GM19035 (cell line): ENCODE measurements at regions not wholly inside any gene's neighbourhood (a gene's known extent, or its start where the extent isn't known, plus 50 kb on each side); places are given as distances from the start of the nearest gene placed in this dataset.

Source experiments
- ATAC-seq: cut with Tn5 transposase; IDR thresholded peaks from one replicate; pipeline ENCODE4 v1.9.1; 2021; ENCODE audit not compliant: unreplicated experiment

DNA sequence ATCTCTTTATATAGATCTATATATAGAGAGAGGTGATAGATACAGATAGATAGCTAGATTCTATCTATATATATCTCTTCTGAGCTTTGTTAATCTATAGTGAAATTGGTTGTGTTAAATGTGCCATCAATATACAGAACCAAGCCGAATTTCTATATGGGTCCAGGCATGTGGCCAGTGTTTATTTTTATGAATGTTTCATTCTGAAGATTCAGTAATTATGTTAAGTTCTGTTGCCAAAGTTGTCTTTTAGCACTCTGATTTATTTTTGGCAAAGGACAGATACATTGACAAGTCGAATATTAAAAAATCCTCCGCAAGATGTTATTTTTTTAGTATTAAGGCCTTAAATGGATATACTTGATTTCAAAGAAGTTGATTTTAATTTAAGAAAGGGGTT, 190.4 kb upstream of the HTR2A start:
- ATAC-seq, result no peak

DNA sequence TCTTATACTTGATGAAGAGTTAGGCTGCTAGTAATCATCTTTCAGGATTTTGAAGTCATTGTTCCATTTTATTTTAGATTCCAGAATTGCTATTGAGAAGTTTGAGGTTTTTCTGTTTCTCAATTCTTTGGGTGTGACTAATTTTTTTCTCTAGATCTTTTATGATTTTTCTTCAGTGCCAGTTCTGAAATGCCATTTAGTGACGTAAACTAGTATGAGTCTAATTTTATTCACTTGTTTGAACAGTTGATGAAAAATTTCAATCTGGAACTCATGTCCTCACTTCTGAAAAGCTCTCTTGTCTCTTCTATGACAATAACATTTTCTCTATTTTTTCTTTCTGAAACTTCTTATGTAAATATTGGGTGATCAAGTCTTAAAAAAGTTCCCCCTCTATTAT, 188.5 kb upstream of the HTR2A start:
- no peak for ATAC-seq

DNA sequence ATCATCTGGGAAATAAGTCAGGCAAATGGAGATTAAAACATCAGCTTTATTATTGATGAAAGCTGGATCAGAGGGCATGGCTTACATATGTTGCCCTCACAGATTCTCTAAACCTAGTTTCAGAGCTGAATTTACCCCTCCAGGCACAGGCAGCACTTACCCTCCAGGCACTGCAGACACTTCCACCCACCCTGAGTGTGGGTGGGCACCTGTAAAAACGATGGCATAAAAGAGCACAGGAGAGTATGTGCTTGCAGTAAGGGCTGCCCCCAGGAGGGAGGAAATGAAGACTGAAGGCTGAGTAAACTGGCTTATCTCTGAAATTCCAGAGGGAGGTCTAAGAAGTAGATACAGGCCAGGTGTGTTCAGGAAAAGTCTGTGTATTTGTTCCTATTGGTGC, 185.0 kb upstream of the HTR2A start:
- no peak for ATAC-seq

DNA sequence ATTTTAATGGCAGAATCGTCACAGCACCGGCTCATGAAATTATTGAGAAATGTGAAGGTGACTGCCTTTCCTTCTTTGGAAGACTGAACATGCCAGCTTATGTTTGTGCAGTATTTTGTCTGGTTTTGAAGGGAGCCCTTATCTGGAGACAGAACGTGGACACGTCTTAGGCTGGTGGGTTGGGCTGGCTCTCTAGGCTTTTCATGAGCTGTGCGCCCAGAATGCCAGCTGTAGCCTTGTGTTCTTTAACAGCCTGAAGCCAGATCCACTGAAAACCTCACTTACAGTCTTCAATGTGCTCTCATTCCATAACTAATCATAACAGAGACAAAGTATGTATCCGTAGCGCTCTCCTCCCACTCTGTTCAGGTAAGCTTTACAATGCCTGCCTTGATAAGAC, 184.4 kb upstream of the HTR2A start:
- ATAC-seq, result no peak

DNA sequence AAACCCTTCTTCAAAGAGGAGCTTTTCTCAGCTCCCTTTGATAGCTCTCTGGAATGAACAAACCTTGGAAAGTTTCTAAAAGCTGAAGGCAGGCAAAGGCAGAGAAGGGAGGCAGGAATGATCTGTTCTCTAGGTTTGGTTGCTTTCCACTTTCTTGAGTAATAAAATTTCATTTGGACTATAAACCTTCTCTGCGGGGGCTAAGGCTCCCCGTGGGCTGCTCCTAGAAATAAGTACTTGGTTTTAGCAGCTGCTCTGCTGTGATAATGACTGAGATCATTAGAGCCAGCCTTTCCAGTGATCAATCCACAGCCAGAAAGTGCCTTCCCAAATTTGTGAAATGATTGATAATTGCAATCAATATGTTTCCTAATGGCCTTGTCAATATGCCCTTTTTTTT, 183.8 kb upstream of the HTR2A start:
- ATAC-seq, result no peak

DNA sequence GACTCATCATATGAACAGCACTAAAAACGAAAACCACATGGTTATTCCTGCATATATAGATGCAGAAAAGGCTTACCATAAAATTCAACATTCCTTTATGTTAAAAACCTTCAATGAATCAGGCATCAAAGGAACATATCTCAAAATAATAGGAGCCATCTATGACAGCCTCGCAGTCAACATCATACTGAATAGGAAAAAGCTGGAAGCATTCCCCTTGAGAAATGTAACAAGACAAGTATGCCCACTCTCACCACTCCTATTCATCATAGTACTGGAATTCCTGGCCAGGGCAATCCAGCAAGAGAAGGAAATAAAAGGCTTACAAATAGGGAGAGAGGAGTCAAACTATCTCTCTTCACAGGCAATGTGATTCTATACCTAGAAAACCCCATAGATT, 179.6 kb upstream of the HTR2A start:
- ATAC-seq, result no peak

DNA sequence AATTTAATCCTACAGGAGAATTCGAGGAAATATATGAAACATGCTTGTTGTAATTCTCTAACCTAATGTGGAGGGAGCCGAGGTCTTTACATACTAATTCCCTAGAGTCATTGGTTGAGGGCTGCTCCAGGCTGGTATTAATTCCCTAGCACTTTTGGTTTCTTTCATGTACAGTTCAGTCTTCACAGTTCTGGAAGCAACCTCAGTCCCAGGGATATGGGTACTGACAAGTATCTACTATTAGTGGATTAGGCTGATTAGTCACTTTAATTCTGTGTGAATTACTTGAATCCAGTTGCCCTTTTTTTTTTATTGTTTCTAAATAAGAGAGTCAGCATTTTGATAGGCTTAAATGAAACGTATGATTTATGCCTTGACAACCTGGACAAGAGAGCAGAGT, 172.3 kb upstream of the HTR2A start:
- no peak for ATAC-seq

DNA sequence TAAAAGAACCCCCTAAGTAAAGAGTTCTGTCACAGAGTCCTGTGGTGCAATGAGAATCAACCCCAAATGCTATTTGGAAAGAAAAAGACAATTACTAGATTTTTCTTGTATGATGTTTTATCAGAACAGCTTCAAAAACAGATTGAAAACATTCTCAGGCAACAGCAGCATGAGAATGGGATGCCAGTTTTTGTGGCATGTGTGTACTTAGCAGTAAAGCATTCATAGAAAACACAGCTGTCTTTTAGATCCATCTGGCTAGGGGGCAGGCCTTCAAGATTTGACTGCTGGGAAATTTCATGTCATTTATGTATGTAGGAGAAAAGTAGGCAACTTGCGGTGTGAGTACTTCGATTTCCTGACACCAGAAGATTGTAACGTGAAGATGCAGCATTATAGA, 170.5 kb upstream of the HTR2A start:
- no peak for ATAC-seq

DNA sequence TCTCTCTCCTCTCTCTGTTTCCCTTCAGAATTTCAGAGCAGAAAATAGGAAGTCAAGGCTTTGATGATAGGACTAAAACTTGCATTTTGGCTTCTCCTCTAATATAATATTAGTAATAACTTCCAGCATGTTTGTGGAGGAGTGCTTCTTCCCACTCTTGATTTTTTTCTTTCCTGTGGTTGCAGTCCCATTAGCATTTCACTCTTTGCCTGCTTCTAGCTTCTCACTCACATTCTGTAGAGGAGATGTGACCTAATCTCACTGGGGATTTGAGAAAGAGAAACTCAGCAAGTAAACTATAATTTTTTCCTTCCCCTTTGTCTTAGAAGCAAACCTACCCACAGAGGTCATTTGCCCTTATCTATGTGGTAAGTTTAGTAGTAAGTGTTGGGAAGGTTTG, 169.4 kb upstream of the HTR2A start:
- no peak for ATAC-seq

DNA sequence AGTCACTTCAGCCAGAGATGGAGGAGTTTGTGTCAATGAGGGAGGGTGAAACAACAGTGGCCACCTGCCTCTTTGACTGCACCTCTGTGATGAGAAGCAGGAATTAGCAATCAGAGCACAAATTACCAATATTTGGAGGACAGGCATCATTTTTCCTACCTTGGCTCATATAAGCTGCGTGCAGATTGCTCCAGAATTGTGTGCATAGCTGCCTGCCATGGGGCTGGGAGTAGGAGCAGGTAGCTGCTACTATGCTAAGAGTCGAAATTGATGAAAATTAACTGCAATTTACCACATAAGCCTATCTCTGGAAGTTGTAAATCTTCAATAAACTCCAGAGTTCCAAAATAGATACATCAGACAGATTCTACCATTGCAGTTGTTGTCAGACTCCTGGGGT, 167.5 kb upstream of the HTR2A start:
- ATAC-seq, result no peak

DNA sequence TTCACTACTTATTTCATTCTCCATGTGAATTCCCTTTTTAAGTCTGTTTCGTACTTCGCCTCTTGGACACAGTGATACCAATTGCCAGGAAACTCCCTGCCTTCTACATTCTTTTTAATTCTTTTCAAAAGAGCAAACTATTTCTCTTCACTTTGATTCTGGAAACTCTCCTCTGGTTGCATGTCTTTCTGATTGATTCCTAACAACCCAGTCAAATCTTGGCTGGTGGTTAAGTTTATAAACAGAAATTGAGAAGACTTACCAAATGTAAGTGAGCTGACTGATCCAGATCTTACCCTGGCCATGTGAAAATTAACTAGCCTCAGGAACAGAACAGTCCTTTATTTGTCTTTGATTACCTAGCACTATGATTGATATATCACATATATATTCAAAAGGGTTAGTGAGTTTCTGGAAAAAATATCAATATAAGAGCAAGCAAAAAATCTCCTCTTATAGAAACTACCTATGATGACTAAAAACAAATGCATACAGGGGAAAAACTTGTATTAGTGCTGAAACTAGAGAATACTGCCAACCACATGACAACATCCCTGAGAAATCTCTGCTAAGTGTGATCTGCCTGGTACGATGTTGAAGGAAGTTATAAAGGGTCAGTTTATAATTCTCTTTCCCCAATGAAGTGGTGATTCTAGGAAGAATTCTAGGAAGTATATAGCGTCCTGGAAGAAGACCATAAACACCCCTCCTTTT, 152.6 kb upstream of the HTR2A start:
- ATAC-seq, result no peak

DNA sequence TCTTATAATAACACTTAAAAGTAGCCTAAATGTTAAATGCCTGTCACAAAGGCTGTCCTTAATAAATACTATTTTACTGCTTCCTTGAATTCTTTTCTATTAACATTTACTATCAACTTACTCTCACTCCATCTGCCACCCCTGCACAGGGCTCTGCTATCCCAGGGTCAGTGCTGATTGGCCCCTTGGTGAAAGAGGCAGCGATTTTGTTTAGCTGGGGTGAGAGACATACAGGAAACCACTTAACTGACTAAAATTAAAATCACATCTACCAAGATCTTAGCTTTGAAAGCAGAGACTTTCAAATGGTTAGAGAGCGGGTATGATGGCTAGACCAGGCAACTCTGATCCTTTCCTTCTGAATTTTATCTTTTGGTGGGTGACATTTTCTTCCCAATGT, 149.9 kb upstream of the HTR2A start:
- peak; percentile 84 for ATAC-seq

DNA sequence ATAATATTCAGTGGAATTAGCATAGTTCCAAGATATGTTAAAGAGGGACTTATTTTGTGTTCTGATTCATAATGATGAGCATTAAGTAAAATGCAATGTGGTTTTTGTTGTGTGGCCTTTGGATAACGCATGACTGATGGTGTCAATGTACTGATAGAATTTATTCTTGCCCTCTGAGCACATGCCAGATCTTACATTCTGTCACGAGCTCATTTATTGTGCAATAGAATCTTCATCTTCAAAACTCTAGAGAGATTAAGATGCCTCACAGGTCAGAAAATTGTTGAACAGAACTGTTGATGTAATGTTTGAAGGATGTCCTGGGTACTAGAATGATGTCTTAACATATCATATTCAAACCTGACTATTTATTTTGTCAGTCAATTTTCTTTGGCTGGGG, 148.0 kb upstream of the HTR2A start:
- no peak for ATAC-seq

DNA sequence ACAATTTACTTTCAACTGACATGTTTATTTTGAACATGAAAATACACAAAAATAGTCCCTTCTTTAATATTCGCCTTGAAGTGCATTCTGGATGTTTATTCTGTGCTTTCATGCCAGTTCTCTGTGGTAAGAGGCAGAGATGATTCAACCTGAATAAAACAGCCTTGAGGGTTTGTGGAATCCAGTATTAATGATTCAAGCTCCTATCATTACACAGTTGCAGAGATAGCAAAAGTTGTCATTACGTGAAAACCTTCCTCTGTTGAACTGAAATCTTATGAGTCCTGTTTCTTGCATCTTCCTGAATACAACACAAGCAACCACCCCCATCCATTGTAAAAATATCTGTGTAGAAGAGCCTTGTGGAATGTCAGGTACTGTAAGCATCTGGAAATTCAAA, 142.3 kb upstream of the HTR2A start:
- ATAC-seq, result no peak

DNA sequence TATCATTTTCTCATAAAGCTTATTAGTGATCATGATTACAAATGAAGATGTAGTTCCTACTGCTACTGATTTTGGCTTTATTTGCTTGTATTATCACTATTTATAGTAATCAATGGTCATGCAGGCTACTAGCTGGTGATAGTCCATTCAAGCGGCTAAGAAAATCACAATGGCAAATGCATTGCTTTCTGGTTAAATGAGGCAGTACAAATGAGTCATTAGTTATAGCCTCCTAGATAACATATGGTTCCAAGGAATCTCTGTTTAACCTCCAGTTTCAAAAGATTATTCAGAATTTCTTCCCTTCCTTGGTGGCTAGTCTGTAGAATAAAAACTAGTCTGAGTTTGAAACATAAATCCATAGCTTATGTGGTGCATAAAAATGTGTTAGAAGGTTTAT, 141.3 kb upstream of the HTR2A start:
- ATAC-seq, result no peak

DNA sequence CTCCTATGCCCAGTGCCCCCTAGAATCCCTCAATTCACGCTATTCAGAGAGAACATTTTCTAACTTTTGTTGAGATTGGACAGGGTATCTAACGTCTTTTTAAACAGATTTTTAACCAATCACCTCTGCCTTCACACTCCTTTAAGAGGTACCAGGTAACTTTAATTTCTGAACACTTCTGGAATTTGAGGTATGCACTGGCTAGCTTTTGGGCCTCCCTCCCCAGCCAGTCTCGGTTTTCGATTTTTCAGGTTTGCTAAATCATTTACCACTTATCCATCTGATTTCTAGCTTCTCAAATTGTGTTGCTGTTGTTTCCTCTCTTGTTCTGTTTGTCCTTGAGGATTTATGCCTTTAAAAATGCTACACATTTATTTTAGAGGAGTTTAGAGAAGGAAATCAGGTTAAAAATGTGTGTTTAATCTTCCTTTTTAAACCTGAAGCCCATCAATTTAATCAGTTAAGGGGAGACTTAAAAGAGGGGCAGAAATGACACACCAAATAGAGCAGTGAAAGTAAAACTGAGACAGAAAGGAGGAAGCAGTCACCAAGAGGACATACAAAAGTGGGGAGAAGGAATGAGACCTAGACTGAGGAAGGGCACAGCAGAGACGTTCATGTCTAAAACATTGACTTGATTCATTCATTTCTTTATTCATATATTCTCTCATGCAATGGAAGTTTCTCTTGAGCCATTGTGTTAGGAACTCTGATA, 139.6 kb upstream of the HTR2A start:
- peak; percentile 99 for ATAC-seq

DNA sequence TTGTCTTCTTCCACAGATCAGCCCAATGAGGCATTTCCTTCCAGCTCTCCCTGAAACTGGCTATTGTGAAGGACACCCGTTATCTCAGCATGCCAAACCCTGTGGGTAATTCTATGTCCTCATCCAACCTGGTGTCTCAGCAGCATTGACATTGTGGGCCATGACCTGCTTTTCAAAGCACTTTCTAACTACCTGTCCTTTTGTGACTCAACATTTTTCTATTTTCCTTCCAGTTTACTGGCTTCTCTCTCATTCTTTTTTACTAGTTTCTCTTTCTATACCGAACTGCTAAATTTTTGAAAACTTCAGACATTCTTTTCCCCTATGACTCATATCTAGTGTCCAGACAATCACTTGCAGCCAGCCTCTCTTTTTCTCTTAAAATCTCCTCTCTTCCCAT, 136.4 kb upstream of the HTR2A start:
- no peak for ATAC-seq

DNA sequence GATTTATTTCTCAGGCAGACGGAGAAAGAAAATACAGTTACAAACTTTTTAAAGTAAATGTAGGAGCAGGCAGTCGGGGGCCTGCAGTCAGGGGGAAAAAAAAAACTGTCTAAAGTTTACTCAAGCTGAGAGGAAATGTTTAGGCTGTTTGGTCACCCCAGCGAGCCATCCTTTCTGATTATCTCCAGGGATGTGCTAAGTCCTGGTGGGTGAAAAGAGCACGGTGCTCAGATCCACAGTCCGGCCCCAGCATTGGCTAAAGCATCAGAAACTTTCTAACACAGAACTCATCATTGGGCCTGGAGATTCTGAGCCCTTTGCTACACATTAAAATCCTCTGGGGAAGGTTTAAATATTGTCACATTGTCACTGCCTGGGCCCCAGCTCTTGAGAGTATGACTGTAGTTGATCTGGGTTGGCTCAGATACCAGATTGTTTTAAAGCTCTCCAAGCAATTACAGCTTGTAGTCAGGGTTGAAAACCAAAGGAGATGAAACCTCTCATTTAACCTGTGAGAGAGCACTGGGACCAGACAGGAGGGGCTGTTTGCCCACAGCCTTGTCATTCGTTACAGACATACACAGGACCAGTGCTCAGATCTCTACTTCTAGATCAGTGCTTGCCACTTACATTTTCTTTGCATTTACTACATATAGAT, 131.1 kb upstream of the HTR2A start:
- ATAC-seq, result no peak

DNA sequence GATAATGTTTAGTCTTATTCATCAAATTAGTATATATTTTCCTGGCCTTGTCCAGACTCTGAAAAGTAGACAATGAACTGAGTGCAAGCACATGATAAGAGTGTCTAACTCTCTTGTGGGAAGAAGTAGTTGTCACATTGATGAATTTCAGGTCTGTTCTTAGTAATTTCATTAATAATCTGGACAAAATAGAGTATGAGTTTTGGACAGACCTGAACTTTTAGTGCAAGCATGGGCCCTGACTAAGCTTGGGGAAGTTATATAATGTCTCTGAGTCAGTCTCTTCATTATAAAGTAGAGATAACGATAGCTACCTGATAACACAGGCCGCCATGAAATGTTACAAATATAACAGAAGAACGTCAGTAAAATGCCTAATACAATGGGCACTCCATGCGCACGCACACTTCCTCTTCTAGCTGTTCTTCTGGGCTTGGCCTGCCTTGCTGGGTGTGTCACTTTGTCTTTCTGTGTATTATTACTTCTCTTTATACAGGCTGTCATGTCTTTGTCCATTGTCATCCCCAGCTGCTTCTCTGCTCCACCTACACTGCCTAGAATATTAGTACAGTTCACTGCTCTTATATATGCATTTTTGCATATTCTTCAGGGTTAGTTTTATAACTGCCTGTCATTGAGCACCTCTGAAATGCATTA, 129.1 kb upstream of the HTR2A start:
- no peak for ATAC-seq

DNA sequence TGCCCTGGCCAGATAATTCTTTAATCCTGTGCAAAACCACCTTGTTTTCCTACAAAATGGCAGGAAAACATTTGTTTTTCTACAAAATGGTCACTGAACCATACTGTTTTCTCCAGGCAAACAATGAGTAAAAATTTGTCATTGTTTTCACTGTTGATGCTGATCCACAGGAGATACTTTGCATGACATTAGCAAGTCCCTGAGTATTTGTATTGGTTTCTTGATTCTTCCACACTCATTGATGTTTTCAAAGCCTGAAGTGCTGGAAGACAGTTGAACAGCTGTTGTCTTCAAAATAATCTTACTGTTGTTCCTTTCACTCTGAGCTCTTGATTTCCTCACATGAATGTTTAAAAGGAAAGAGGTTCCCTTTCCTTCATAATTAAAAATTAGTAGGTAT, 123.1 kb upstream of the HTR2A start:
- no peak for ATAC-seq

DNA sequence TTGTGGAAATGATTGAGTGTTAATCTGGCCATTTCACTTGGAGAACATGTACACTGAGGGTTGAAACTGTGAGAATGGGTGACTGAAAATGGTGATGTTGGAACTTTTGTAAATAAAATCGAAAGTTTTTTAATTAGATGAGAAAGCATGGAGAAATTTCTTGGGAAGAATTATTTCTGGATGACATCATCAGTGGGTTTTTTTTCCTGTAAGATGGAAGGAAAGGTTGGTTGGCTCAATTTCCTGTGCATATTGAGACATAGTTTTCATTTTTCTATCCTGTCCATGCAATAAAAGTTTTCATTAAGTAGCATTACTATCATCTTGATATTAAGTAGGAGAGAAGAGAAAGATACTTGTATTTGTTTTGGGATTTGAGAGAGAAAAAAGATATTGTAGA, 120.6 kb upstream of the HTR2A start:
- ATAC-seq, result no peak

DNA sequence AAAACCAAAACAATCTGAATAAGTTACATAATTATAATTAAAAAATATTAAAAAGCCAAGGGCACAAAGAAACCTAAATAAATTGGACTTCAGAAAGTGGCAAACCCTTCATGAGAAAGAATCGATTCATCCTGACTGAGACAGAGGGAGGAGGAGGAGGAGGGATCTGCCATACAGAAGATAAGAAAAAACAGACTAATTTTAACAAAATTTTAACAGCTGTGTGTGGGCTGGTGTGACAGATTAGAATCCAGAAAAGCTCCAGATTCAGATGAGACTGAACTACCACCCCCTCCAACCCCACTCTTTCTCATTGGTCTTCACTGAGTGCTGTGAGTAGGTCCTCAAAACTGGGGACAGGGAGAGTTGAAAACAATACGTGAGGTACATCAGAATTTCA, 111.5 kb upstream of the HTR2A start:
- ATAC-seq, result no peak
